Esophagus muscularis mucosa (tissue), 3 donors: ENCODE measurements at regions not wholly inside any gene's neighbourhood (a gene's known extent, or its start where the extent isn't known, plus 50 kb on each side); places are given as distances from the start of the nearest gene placed in this dataset.

Experiments
- POLR2A ChIP-seq: fragments of 450-650 bp; IDR thresholded peaks from one replicate; pipeline ENCODE4 v1.6.1; 2017; ENCODE audit warnings: antibody characterized with exemption, moderate library complexity, mild to moderate bottlenecking, low read depth
- TF ChIP-seq, protein P1 (sequence below), 3 experiments: fragments of 200-600 bp in 2 of 3; fragments of 450-650 bp in 1 of 3; sonication (generic) in 2 of 3; IDR thresholded peaks; one replicate each; pipeline ENCODE4 v1.5.1; 2017 to 2019; ENCODE audit warnings: antibody characterized with exemption in 3 of 3, mild to moderate bottlenecking in 2 of 3, moderate library complexity in 1 of 3

DNA sequence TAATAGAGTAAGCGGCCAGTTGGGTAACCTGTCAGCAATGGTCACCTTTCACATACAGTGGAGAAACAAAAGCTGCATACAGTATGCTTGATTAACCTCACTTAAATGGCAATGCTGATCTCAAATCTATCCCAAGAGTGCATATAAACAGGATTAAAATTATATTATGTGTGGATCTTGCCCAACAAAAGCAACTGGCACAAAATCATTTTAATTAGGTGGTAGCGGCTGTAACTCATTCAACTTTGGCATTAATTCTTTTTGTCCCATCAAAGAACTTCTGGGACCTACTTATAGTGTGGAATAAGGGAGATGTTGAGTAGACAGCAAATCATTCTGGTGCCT lies 167.8 kb upstream of the VRK2 start:
- TF ChIP-seq, protein P1, sequence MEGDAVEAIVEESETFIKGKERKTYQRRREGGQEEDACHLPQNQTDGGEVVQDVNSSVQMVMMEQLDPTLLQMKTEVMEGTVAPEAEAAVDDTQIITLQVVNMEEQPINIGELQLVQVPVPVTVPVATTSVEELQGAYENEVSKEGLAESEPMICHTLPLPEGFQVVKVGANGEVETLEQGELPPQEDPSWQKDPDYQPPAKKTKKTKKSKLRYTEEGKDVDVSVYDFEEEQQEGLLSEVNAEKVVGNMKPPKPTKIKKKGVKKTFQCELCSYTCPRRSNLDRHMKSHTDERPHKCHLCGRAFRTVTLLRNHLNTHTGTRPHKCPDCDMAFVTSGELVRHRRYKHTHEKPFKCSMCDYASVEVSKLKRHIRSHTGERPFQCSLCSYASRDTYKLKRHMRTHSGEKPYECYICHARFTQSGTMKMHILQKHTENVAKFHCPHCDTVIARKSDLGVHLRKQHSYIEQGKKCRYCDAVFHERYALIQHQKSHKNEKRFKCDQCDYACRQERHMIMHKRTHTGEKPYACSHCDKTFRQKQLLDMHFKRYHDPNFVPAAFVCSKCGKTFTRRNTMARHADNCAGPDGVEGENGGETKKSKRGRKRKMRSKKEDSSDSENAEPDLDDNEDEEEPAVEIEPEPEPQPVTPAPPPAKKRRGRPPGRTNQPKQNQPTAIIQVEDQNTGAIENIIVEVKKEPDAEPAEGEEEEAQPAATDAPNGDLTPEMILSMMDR (IDR thresholded peaks at IDR 0.05): no peak
- TF ChIP-seq POLR2A: no peak
